ENCODE measurements at regions not wholly inside any gene's neighbourhood (a gene's known extent, or its start where the extent isn't known, plus 50 kb on each side); places are given as distances from the start of the nearest gene placed in this dataset.

GRCh38 chr15:95262866-95263564 is 1031.7 kb downstream of the MCTP2 start:
- Histone ChIP-seq H3K4me3 (ENCODE audit: low read length in 2 of 2) (no peak overlapping the region), H3K9ac (ENCODE audit: low read length in 2 of 2) (no peak overlapping the region), H3K27me3 (ENCODE audit: control insufficient read depth in 1 of 2, insufficient read depth in 2 of 2, low read length in 2 of 2) (no peaks in the 10 kb centered on the region), H3K36me3 (ENCODE audit: control insufficient read depth in 2 of 2, insufficient read depth in 2 of 2, low read length in 2 of 2) (no peaks in the 10 kb centered on the region), H3K4me1 (ENCODE audit: control insufficient read depth, insufficient read depth, low read length) (peaks cover 27% of the 10 kb centered on the region), H3K27ac (ENCODE audit: low read length) (no peak overlapping the region), H3K9me3 (ENCODE audit: control insufficient read depth in 2 of 2, low read length in 2 of 2) (no peaks in the 10 kb centered on the region)

DNA sequence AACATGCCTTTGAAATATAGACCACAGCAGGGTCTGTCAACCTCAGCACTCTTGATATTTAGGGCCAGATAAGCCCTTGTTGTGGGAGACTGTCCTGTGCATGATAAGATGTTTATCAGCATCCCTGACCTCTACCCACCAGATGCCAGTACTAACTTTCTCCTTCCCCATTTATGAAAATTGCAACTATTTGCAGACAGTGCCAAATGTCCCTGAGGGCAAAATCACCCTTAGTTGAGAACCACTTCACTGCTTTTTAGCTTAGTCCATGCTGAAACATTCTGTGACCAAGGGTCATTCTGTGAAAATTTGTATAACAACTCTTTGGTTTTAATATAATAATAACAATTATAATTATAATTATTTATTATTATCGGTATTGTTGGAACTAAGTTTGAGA is 1032.4 kb downstream of the MCTP2 start:
- H3K4me1 ChIP-seq (ENCODE audit: control insufficient read depth, insufficient read depth, low read length): peaks cover 24% of the 10 kb centered on the region
- H3K27me3 ChIP-seq (ENCODE audit: control insufficient read depth in 1 of 2, insufficient read depth in 2 of 2, low read length in 2 of 2): no peaks in the 10 kb centered on the region
- H3K9ac ChIP-seq (ENCODE audit: low read length in 2 of 2): no peak overlapping the region
- no peaks in the 10 kb centered on the region for H3K9me3 ChIP-seq (ENCODE audit: control insufficient read depth in 2 of 2, low read length in 2 of 2)
- H3K36me3 ChIP-seq (ENCODE audit: control insufficient read depth in 2 of 2, insufficient read depth in 2 of 2, low read length in 2 of 2): no peaks in the 10 kb centered on the region
- no peak overlapping the region for H3K27ac ChIP-seq (ENCODE audit: low read length)
- H3K4me3 ChIP-seq (ENCODE audit: low read length in 2 of 2): no peak overlapping the region

DNA sequence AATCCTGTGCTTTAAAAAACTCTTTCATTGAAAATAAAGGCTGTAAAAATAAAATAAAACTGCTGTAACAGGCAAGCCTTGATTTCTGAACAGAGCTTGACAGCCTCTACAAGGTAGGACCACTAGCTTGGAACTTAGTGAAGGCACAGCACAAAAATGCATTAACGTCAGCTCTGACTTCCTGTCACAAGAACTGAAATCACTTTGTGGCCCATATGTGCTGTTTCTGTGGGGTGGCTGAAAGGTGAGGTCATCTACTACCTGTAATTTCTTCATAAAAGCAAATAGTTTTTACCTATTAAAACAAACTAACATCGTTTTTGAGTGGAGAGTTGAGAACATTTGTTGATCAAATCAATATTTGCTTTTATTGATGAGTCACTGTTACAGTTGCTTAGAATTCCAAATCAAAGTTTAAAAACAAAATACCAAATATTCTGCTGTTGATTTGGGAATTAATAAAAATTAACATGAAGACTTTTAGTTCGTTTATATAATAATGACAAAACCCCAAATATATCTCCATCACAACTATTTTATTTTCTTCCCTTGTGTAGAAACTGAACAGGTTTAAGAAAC is 1034.1 kb downstream of the MCTP2 start:
- Histone ChIP-seq H3K9ac (ENCODE audit: low read length in 2 of 2) (no peak overlapping the region), H3K9me3 (ENCODE audit: control insufficient read depth in 2 of 2, low read length in 2 of 2) (no peaks in the 10 kb centered on the region), H3K4me3 (ENCODE audit: low read length in 2 of 2) (no peak overlapping the region), H3K27me3 (ENCODE audit: control insufficient read depth in 1 of 2, insufficient read depth in 2 of 2, low read length in 2 of 2) (no peaks in the 10 kb centered on the region), H3K36me3 (ENCODE audit: control insufficient read depth in 2 of 2, insufficient read depth in 2 of 2, low read length in 2 of 2) (no peaks in the 10 kb centered on the region), H3K4me1 (ENCODE audit: control insufficient read depth, insufficient read depth, low read length) (peaks cover 9% of the 10 kb centered on the region), H3K27ac (ENCODE audit: low read length) (peak overlapping the region; percentile 31)

DNA sequence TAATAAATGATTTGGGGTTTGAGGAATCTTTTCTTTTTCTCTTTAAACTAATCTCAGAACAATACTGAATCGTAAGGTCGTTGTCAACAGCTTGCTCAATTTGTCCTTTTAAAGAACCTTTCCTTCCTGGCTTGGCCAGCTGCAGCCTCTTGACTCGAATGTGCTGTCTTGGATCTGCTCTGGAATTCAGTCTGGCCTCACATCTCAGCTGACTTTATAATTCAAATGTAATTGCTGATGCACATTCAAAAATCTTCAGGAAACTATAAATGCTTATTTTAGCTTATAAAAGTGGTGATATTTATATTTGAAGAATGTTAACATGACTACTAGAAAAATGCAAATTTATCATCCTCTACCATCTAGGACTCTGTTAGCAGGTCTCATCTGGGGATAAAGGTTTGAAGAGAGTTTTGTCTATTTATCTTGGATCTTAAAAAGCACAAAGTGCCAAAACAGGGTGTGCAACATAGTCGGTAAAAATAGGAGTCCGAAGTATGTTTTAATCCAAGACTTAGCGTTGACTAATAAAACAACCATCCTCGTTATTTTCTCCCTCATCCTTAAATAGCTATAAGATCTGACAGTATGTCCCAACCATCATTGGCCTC is 1035.2 kb downstream of the MCTP2 start:
- Histone ChIP-seq H3K27ac (ENCODE audit: low read length) (peak overlapping the region; percentile 31), H3K4me1 (ENCODE audit: control insufficient read depth, insufficient read depth, low read length) (peaks cover 9% of the 10 kb centered on the region), H3K27me3 (ENCODE audit: control insufficient read depth in 1 of 2, insufficient read depth in 2 of 2, low read length in 2 of 2) (no peaks in the 10 kb centered on the region), H3K9me3 (ENCODE audit: control insufficient read depth in 2 of 2, low read length in 2 of 2) (no peaks in the 10 kb centered on the region), H3K36me3 (ENCODE audit: control insufficient read depth in 2 of 2, insufficient read depth in 2 of 2, low read length in 2 of 2) (no peaks in the 10 kb centered on the region), H3K9ac (ENCODE audit: low read length in 2 of 2) (no peak overlapping the region), H3K4me3 (ENCODE audit: low read length in 2 of 2) (peak overlapping the region in 1 of 2 donors; percentile 22)

GRCh38 chr15:95267481-95267880 is 1036.1 kb downstream of the MCTP2 start:
- peaks cover 9% of the 10 kb centered on the region for H3K4me1 ChIP-seq (ENCODE audit: control insufficient read depth, insufficient read depth, low read length)
- H3K4me3 ChIP-seq (ENCODE audit: low read length in 2 of 2): no peak overlapping the region
- H3K9ac ChIP-seq (ENCODE audit: low read length in 2 of 2): no peak overlapping the region
- H3K36me3 ChIP-seq (ENCODE audit: control insufficient read depth in 2 of 2, insufficient read depth in 2 of 2, low read length in 2 of 2): no peaks in the 10 kb centered on the region
- peak overlapping the region; percentile 31 for H3K27ac ChIP-seq (ENCODE audit: low read length)
- H3K27me3 ChIP-seq (ENCODE audit: control insufficient read depth in 1 of 2, insufficient read depth in 2 of 2, low read length in 2 of 2): no peaks in the 10 kb centered on the region
- no peaks in the 10 kb centered on the region for H3K9me3 ChIP-seq (ENCODE audit: control insufficient read depth in 2 of 2, low read length in 2 of 2)

GRCh38 chr15:95269242-95270183 is 1038.2 kb downstream of the MCTP2 start:
- Histone ChIP-seq H3K27ac (ENCODE audit: low read length) (no peak overlapping the region), H3K9ac (ENCODE audit: low read length in 2 of 2) (no peak overlapping the region), H3K36me3 (ENCODE audit: control insufficient read depth in 2 of 2, insufficient read depth in 2 of 2, low read length in 2 of 2) (no peaks in the 10 kb centered on the region), H3K27me3 (ENCODE audit: control insufficient read depth in 1 of 2, insufficient read depth in 2 of 2, low read length in 2 of 2) (no peaks in the 10 kb centered on the region), H3K4me3 (ENCODE audit: low read length in 2 of 2) (no peak overlapping the region), H3K4me1 (ENCODE audit: control insufficient read depth, insufficient read depth, low read length) (peaks cover 9% of the 10 kb centered on the region), H3K9me3 (ENCODE audit: control insufficient read depth in 2 of 2, low read length in 2 of 2) (no peaks in the 10 kb centered on the region)

- Histone ChIP-seq H3K9me3 (ENCODE audit: control insufficient read depth in 2 of 2, low read length in 2 of 2) (no peaks in the 10 kb centered on the region), H3K36me3 (ENCODE audit: control insufficient read depth in 2 of 2, insufficient read depth in 2 of 2, low read length in 2 of 2) (no peaks in the 10 kb centered on the region), H3K27me3 (ENCODE audit: control insufficient read depth in 1 of 2, insufficient read depth in 2 of 2, low read length in 2 of 2) (no peaks in the 10 kb centered on the region), H3K27ac (ENCODE audit: low read length) (no peak overlapping the region), H3K4me3 (ENCODE audit: low read length in 2 of 2) (no peak overlapping the region), H3K9ac (ENCODE audit: low read length in 2 of 2) (no peak overlapping the region), H3K4me1 (ENCODE audit: control insufficient read depth, insufficient read depth, low read length) (peaks cover 12% of the 10 kb centered on the region)
These were observed 1042.7 kb downstream of the MCTP2 start for GRCh38 chr15:95274101-95274500.

DNA sequence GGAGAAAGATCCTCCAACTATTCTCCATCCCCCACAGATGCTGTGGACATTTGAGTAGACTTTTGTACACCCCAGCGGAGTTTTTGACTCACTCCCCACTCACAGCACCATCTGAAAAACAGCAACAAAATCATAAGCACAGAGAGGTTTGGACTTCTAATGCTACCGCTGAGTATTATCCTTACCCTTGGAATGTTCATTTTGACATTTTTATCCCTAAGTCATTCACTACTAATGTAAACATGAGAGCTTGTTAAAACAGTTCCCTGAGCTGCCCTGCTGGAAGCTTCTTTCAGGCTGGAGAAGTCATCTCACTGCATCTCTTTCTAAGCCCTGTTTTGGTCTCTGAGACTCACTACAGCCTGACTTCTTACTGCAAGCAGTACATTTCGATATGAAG is 1045.9 kb downstream of the MCTP2 start:
- Histone ChIP-seq H3K27ac (ENCODE audit: low read length) (peak overlapping the region; percentile 26), H3K27me3 (ENCODE audit: control insufficient read depth in 1 of 2, insufficient read depth in 2 of 2, low read length in 2 of 2) (no peaks in the 10 kb centered on the region), H3K4me3 (ENCODE audit: low read length in 2 of 2) (no peak overlapping the region), H3K9me3 (ENCODE audit: control insufficient read depth in 2 of 2, low read length in 2 of 2) (no peaks in the 10 kb centered on the region), H3K4me1 (ENCODE audit: control insufficient read depth, insufficient read depth, low read length) (peaks cover 15% of the 10 kb centered on the region), H3K9ac (ENCODE audit: low read length in 2 of 2) (no peak overlapping the region), H3K36me3 (ENCODE audit: control insufficient read depth in 2 of 2, insufficient read depth in 2 of 2, low read length in 2 of 2) (no peaks in the 10 kb centered on the region)

DNA sequence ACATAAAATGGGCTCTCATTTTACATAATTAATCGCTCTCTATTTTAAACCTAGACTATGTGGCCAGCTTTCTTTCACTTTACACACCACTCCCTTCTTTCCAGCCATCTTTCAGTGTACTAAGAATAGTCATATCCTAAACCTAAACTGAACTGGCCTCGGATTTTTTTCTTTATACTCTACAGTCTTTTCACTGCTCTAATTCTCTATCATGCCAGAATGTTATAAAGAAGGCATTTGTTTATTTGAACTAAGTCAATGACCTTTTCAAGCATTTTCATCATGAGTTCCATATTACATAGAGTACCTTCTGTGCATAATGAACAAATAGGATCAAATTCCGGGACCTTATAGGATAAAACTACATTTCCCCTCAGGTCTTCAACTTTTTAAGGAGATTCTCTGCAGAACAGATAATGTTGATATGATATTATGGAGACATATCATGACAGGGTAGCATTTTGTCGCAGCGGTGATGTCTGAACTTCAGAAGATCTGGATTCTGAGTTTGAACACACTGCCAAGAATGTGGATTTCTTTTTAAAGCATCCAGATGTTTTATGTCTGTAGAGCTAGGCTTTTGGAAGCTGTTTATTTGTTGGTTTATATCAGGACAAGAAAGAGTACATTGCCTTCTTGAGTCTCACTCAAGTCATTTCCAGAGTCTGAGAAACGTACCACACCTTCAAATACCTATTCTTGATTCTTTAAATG is 1047.3 kb downstream of the MCTP2 start:
- Histone ChIP-seq H3K9ac (ENCODE audit: low read length in 2 of 2) (no peak overlapping the region), H3K27ac (ENCODE audit: low read length) (no peak overlapping the region), H3K27me3 (ENCODE audit: control insufficient read depth in 1 of 2, insufficient read depth in 2 of 2, low read length in 2 of 2) (no peaks in the 10 kb centered on the region), H3K4me1 (ENCODE audit: control insufficient read depth, insufficient read depth, low read length) (peaks cover 15% of the 10 kb centered on the region), H3K36me3 (ENCODE audit: control insufficient read depth in 2 of 2, insufficient read depth in 2 of 2, low read length in 2 of 2) (no peaks in the 10 kb centered on the region), H3K9me3 (ENCODE audit: control insufficient read depth in 2 of 2, low read length in 2 of 2) (no peaks in the 10 kb centered on the region), H3K4me3 (ENCODE audit: low read length in 2 of 2) (peak overlapping the region in 1 of 2 donors; percentile 0)
